ENCODE measurements at regions not wholly inside any gene's neighbourhood (a gene's known extent, or its start where the extent isn't known, plus 50 kb on each side); places are given as distances from the start of the nearest gene placed in this dataset.

- Histone ChIP-seq H3K9me3 (no peaks in the 10 kb centered on the region), H3K27me3 (no peaks in the 10 kb centered on the region), H3K36me3 (replicated peaks in 1 of 2; ENCODE audit: insufficient read depth in 1 of 2, low read depth in 2 of 2) (no peaks in the 10 kb centered on the region), H3K4me1 (peaks cover 6% of the 10 kb centered on the region), H3K4me3 (no peak overlapping the region), H3K27ac (no peak overlapping the region)
- WGBS, 2 donors = 78 to 90% methylated on average over 2 of the region's 2 CpGs
- ATAC-seq (no peak), DNase-seq (no peak)
- intact Hi-C loops (cut with DNase I) = no loop called here
- TF ChIP-seq, protein P1, sequence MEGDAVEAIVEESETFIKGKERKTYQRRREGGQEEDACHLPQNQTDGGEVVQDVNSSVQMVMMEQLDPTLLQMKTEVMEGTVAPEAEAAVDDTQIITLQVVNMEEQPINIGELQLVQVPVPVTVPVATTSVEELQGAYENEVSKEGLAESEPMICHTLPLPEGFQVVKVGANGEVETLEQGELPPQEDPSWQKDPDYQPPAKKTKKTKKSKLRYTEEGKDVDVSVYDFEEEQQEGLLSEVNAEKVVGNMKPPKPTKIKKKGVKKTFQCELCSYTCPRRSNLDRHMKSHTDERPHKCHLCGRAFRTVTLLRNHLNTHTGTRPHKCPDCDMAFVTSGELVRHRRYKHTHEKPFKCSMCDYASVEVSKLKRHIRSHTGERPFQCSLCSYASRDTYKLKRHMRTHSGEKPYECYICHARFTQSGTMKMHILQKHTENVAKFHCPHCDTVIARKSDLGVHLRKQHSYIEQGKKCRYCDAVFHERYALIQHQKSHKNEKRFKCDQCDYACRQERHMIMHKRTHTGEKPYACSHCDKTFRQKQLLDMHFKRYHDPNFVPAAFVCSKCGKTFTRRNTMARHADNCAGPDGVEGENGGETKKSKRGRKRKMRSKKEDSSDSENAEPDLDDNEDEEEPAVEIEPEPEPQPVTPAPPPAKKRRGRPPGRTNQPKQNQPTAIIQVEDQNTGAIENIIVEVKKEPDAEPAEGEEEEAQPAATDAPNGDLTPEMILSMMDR (IDR thresholded peaks at IDR 0.05) = no peak
- no peak for TF ChIP-seq POLR2A (IDR thresholded peaks at IDR 0.05)
Observed at GRCh38 chr4:123110685-123111084, 188.3 kb upstream of the NUDT6 start.

DNA sequence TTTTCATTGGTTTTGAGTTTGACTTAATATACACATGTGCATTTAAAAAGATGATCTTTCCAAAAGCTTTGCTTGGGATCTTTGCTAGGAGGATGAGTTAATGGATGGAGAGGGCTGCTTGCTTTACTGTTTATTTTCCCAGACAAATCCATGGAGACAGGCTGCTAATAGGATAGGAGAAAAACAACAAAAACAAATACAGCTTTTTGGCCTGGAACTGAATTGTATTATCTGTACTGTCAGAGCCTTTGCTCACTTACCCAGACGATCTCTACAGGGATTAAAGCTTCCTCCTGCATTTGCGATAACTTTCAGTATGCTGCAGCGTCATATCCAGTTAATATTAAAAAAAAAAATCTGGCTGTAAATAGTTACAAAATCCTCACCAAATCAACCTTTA lies 190.8 kb upstream of the NUDT6 start:
- Histone ChIP-seq H3K4me3 (no peak overlapping the region), H3K9me3 (no peaks in the 10 kb centered on the region), H3K27ac (no peak overlapping the region), H3K4me1 (peaks cover 10% of the 10 kb centered on the region), H3K27me3 (no peaks in the 10 kb centered on the region), H3K36me3 (replicated peaks in 1 of 2; ENCODE audit: insufficient read depth in 1 of 2, low read depth in 2 of 2) (no peaks in the 10 kb centered on the region)
- intact Hi-C loops (cut with DNase I) = no loop called here
- 81 to 88% methylated on average over 3 of the region's 3 CpGs for WGBS, 2 donors
- DNase-seq = no peak
- TF ChIP-seq, protein P1 (IDR thresholded peaks at IDR 0.05) = no peak
- TF ChIP-seq POLR2A (IDR thresholded peaks at IDR 0.05) = no peak
- no peak for ATAC-seq

- no peaks in the 10 kb centered on the region for H3K36me3 ChIP-seq (replicated peaks in 1 of 2; ENCODE audit: insufficient read depth in 1 of 2, low read depth in 2 of 2)
- DNase-seq = no peak
- intact Hi-C loops (cut with DNase I) = no loop called here
- ATAC-seq = no peak
- H3K27me3 ChIP-seq = no peaks in the 10 kb centered on the region
- H3K27ac ChIP-seq = no peak overlapping the region
- TF ChIP-seq, protein P1 (IDR thresholded peaks at IDR 0.05) = no peak
- TF ChIP-seq POLR2A (IDR thresholded peaks at IDR 0.05) = no peak
- H3K9me3 ChIP-seq = no peaks in the 10 kb centered on the region
- no peak overlapping the region for H3K4me3 ChIP-seq
- 50 to 88% methylated on average over 1 to 7 of the region's 9 CpGs for WGBS, 2 donors
- H3K4me1 ChIP-seq = peaks cover 10% of the 10 kb centered on the region
Observed at GRCh38 chr4:123114084-123114914, 191.9 kb upstream of the NUDT6 start.

DNA sequence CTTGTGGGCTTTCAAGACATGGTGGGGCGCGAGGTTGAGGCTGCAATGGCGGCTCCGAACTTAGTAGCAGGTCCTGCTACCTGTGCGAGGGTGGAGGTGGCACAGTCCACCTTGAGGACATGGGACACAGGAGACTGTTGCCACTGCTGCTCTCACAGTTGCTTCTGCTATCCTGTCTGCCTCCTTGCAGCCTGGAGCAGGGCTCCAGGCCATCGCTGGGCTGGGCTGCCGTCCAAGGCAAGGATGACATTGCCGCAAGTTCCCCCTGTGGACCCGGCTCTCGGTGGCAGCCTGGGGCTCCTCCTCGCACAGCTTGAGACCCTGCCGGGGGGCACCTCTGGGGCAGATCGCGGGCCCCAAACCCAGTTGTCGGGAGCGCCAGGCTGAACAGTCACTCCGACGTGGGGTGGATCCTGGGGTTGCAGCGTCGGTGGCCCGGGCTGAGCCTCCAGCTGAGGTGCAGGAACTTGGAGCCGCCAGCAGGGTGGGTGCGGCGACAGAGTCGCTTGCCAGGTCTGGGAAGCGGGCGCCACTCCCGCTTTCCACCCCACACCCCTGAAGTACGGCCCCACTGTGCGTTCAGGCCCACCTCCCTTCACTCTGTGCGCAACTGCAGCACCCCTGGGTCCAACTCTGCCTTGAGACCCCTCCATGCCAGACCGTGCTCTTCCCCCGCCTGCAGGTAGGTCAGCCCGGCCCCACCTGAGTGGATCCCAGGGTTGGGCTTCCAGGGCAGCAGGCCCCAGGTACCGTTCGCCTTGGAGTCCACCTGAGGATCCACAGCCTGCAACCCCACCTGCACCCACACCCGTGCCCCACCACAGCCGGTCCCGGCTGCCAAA lies 192.7 kb upstream of the NUDT6 start:
- TF ChIP-seq, protein P1 (IDR thresholded peaks at IDR 0.05) = no peak
- TF ChIP-seq POLR2A (IDR thresholded peaks at IDR 0.05) = no peak
- ATAC-seq (no peak), DNase-seq (no peak)
- no peaks in the 10 kb centered on the region for H3K9me3 ChIP-seq
- intact Hi-C loops (cut with DNase I) = no loop called here
- H3K27ac ChIP-seq = no peak overlapping the region
- no peaks in the 10 kb centered on the region for H3K36me3 ChIP-seq (replicated peaks in 1 of 2; ENCODE audit: insufficient read depth in 1 of 2, low read depth in 2 of 2)
- H3K4me1 ChIP-seq = peaks cover 5% of the 10 kb centered on the region
- 96 to 97% methylated on average over 17 to 39 of the region's 39 CpGs for WGBS, 2 donors
- no peaks in the 10 kb centered on the region for H3K27me3 ChIP-seq
- no peak overlapping the region for H3K4me3 ChIP-seq
